ENCODE measurements at regions not wholly inside any gene's neighbourhood (a gene's known extent, or its start where the extent isn't known, plus 50 kb on each side); places are given as distances from the start of the nearest gene placed in this dataset.
"Not testable (repeated sequence)": the region's sequence is repeated elsewhere in the genome, so short reads cannot be mapped to it uniquely, and the experiment has no call there.

GRCh38 chr18:28729321-28729720, 552.4 kb upstream of the CDH2 start:
- peak; percentile 70 for DNase-seq

GRCh38 chr18:28728891-28729290, 552.0 kb upstream of the CDH2 start:
- DNase-seq, result peak; percentile 55

GRCh38 chr18:28727189-28727588, 550.3 kb upstream of the CDH2 start:
- not testable (repeated sequence) for DNase-seq

- DNase-seq, result peak; percentile 38
Observed at GRCh38 chr18:28725876-28726275, 548.9 kb upstream of the CDH2 start.

GRCh38 chr18:28723506-28723905, 546.6 kb upstream of the CDH2 start:
- no peak for DNase-seq

- no peak for DNase-seq
Observed at GRCh38 chr18:28718696-28719095, 541.8 kb upstream of the CDH2 start.

GRCh38 chr18:28716338-28716737, 539.4 kb upstream of the CDH2 start:
- DNase-seq, result no peak

- no peak for DNase-seq
Observed at GRCh38 chr18:28715206-28715605, 538.3 kb upstream of the CDH2 start.

- no peak for DNase-seq
Observed at GRCh38 chr18:28714498-28714897, 537.6 kb upstream of the CDH2 start.

- DNase-seq, result peak; percentile 23
Observed at GRCh38 chr18:28712796-28713425, 536.0 kb upstream of the CDH2 start.

GRCh38 chr18:28712172-28712571, 535.2 kb upstream of the CDH2 start:
- no peak for DNase-seq

GRCh38 chr18:28711096-28711495, 534.2 kb upstream of the CDH2 start:
- DNase-seq, result no peak

GRCh38 chr18:28707006-28707405, 530.1 kb upstream of the CDH2 start:
- no peak for DNase-seq

GRCh38 chr18:28706397-28706796, 529.5 kb upstream of the CDH2 start:
- no peak for DNase-seq

GRCh38 chr18:28705482-28705881, 528.6 kb upstream of the CDH2 start:
- DNase-seq, result no peak

GRCh38 chr18:28692337-28692736, 515.4 kb upstream of the CDH2 start:
- no peak for DNase-seq

GRCh38 chr18:28691496-28691840, 514.5 kb upstream of the CDH2 start:
- peak; percentile 63 for DNase-seq

GRCh38 chr18:28690836-28691495, 514.0 kb upstream of the CDH2 start:
- DNase-seq, result peak; percentile 33

- DNase-seq, result no peak
Observed at GRCh38 chr18:28690100-28690499, 513.2 kb upstream of the CDH2 start.

GRCh38 chr18:28689588-28689987, 512.7 kb upstream of the CDH2 start:
- DNase-seq, result peak; percentile 51

GRCh38 chr18:28684746-28685355, 507.9 kb upstream of the CDH2 start:
- DNase-seq, result no peak

- DNase-seq, result no peak
Observed at GRCh38 chr18:28682912-28683311, 506.0 kb upstream of the CDH2 start.

- DNase-seq, result no peak
Observed at GRCh38 chr18:28669165-28669564, 492.2 kb upstream of the CDH2 start.

GRCh38 chr18:28666216-28666615, 489.3 kb upstream of the CDH2 start:
- DNase-seq, result no peak

GRCh38 chr18:28657961-28658360, 481.0 kb upstream of the CDH2 start:
- peak; percentile 64 for DNase-seq

Data from fibroblast of skin of right biceps (primary cell).